ENCODE measurements at regions not wholly inside any gene's neighbourhood (a gene's known extent, or its start where the extent isn't known, plus 50 kb on each side); places are given as distances from the start of the nearest gene placed in this dataset.

- TF ChIP-seq CTCF (conservative IDR thresholded peaks at IDR 0.05 in 1 of 2, IDR thresholded peaks at IDR 0.05 in 1 of 2; ENCODE audit: low read depth in 1 of 2, low read length in 2 of 2) (no peak), EZH2 (IDR thresholded peaks at IDR 0.05; ENCODE audit: low read length, missing control alignments) (no peak)
Measured at GRCh38 chr1:53396573-53397268, 62.5 kb upstream of the DMRTB1 start.

All from fibroblast of lung (primary cell).